Trophoblast cell (in vitro differentiated cells and primary cell): ENCODE measurements at regions not wholly inside any gene's neighbourhood (a gene's known extent, or its start where the extent isn't known, plus 50 kb on each side); places are given as distances from the start of the nearest gene placed in this dataset.

ENCODE experiments used
- DNase-seq, 2 donors: peaks; one replicate each; pipeline ENCODE4 v3.0.0-alpha.2; 2016
- H2AFZ ChIP-seq: 2 replicates; pipeline ENCODE4 v1.6.1; 2013; ENCODE audit warnings: low read length, moderate library complexity, mild to moderate bottlenecking; ENCODE audit not compliant: insufficient read depth, poor library complexity
- H2AK5ac ChIP-seq: 2 replicates; pipeline ENCODE4 v1.6.1; 2013; ENCODE audit warnings: mild to moderate bottlenecking, low read length
- H2BK120ac ChIP-seq: 2 replicates; pipeline ENCODE4 v1.6.1; 2013; ENCODE audit warnings: low read length, mild to moderate bottlenecking, moderate library complexity; ENCODE audit not compliant: insufficient read depth, poor library complexity
- H2BK12ac ChIP-seq: 2 replicates; pipeline ENCODE4 v1.6.1; 2013; ENCODE audit warnings: mild to moderate bottlenecking, low read length, moderate library complexity
- H2BK5ac ChIP-seq: 2 replicates; pipeline ENCODE4 v1.6.1; 2013; ENCODE audit warnings: low read length, low read depth, moderate library complexity, mild to moderate bottlenecking; ENCODE audit not compliant: poor library complexity
- H3K14ac ChIP-seq: 2 replicates; pipeline ENCODE4 v1.6.1; 2013; ENCODE audit warnings: mild to moderate bottlenecking, low read length
- H3K18ac ChIP-seq: 2 replicates; pipeline ENCODE4 v1.6.1; 2013; ENCODE audit warnings: mild to moderate bottlenecking, low read length
- H3K23ac ChIP-seq: 2 replicates; pipeline ENCODE4 v1.6.1; 2013; ENCODE audit warnings: low read length
- H3K27ac ChIP-seq: 2 replicates; pipeline ENCODE4 v1.5.1; 2013; ENCODE audit warnings: low read depth, mild to moderate bottlenecking, inconsistent platforms, low read length, moderate library complexity
- H3K27me3 ChIP-seq: 2 replicates; pipeline ENCODE4 v1.6.1; 2013; ENCODE audit warnings: inconsistent platforms, mild to moderate bottlenecking, low read length, moderate library complexity; ENCODE audit not compliant: insufficient read depth
- H3K36me3 ChIP-seq, 2 experiments: 1 replicate in 1 of 2; 2 replicates in 1 of 2; pipeline ENCODE4 v1.6.1; 2013; ENCODE audit warnings: low read length in 2 of 2, mild to moderate bottlenecking in 2 of 2, moderate library complexity in 1 of 2; ENCODE audit not compliant: insufficient read depth in 2 of 2, control insufficient read depth in 1 of 2
- H3K4ac ChIP-seq: 2 replicates; pipeline ENCODE4 v1.6.1; 2013; ENCODE audit warnings: low read depth, mild to moderate bottlenecking, low read length, moderate library complexity
- H3K4me1 ChIP-seq, 2 experiments: 1 replicate in 1 of 2; 2 replicates in 1 of 2; pipeline ENCODE4 v1.6.1; 2013; ENCODE audit warnings: low read length in 2 of 2, mild to moderate bottlenecking in 2 of 2, moderate library complexity in 1 of 2; ENCODE audit not compliant: insufficient read depth in 2 of 2, control insufficient read depth in 1 of 2
- H3K4me2 ChIP-seq: 2 replicates; pipeline ENCODE4 v1.6.1; 2013; ENCODE audit warnings: inconsistent platforms, mild to moderate bottlenecking, low read length, moderate library complexity
- H3K4me3 ChIP-seq: 2 replicates; pipeline ENCODE4 v1.5.1; 2013; ENCODE audit warnings: mild to moderate bottlenecking, low read depth, low read length, inconsistent platforms
- H3K79me1 ChIP-seq: one replicate; pipeline ENCODE4 v1.6.1; 2013; ENCODE audit warnings: low read length
- H3K79me2 ChIP-seq: 2 replicates; pipeline ENCODE4 v1.6.1; 2013; ENCODE audit warnings: low read length, mild to moderate bottlenecking; ENCODE audit not compliant: control insufficient read depth, insufficient read depth, poor library complexity
- H3K9ac ChIP-seq: 2 replicates; pipeline ENCODE4 v1.6.1; 2013; ENCODE audit warnings: mild to moderate bottlenecking, low read length
- H3K9me3 ChIP-seq: 2 replicates; pipeline ENCODE4 v1.6.1; 2013; ENCODE audit warnings: low read depth, mild to moderate bottlenecking, control low read depth, inconsistent platforms, low read length; ENCODE audit not compliant: insufficient read depth
- H4K12ac ChIP-seq: 2 replicates; pipeline ENCODE4 v1.6.1; 2013; ENCODE audit warnings: low read depth, mild to moderate bottlenecking, low read length, moderate library complexity
- H4K8ac ChIP-seq: 2 replicates; pipeline ENCODE4 v1.6.1; 2013; ENCODE audit warnings: low read depth, mild to moderate bottlenecking, low read length, moderate library complexity
- H4K91ac ChIP-seq: one replicate; pipeline ENCODE4 v1.6.1; 2013; ENCODE audit warnings: low read depth, mild to moderate bottlenecking, low read length, moderate library complexity
- WGBS: extraction: QIAGEN DNeasy Blood & Tissue Kit; methylation state at CpG from one replicate; pipeline ENCODE4 v1.1.7; 2013; ENCODE audit warnings: missing lambda C conversion rate; ENCODE audit not compliant: insufficient read length, insufficient coverage; ENCODE audit errors: extremely low coverage; 5-methylcytosine and 5-hydroxymethylcytosine counted together

DNA sequence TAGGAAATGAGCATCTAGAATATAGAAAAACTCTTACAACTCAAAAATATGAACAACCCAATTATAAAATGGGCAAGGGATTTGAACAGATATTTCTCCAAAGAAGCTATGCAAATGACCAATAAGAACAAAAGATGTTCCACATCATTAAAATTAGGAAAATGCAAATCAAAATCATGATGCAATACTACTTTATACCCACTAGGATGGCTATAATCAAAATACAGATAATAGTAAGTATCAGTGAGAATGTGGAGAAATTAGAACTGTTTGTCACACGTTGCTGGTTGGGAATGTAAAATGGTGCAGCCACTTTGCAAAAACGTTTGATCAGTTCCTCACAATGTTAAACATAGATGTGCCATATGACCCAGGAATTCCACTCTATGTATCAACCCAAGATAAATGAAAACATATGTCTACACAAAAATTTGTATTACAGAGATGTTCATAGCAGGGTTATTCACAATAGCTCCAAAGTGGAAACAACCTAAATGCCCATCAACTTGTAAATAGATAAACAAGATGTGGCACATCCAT lies 558.4 kb downstream of the SLC4A3 start:
- no peak for DNase-seq
- no peak overlapping the region for H2AK5ac ChIP-seq
- H3K9ac ChIP-seq, result no peak overlapping the region
- H2BK5ac ChIP-seq, result no peak overlapping the region
- H3K79me2 ChIP-seq, result peaks cover 1% of the 10 kb centered on the region
- no peak overlapping the region for H3K27ac ChIP-seq
- H4K12ac ChIP-seq, result no peak overlapping the region
- no peak overlapping the region for H2BK120ac ChIP-seq
- no peak overlapping the region for H3K14ac ChIP-seq
- no peak overlapping the region for H2BK12ac ChIP-seq
- H3K4me3 ChIP-seq, result no peak overlapping the region
- H3K79me1 ChIP-seq, result peaks cover 3% of the 10 kb centered on the region
- H3K36me3 ChIP-seq, result no peaks in the 10 kb centered on the region
- no peak overlapping the region for H2AFZ ChIP-seq
- no peak overlapping the region for H3K4me2 ChIP-seq
- no CpG with 5 or more reads among the region's 2 CpGs for WGBS
- H3K18ac ChIP-seq, result no peak overlapping the region
- H3K23ac ChIP-seq, result no peak overlapping the region
- no peak overlapping the region for H4K91ac ChIP-seq
- peaks cover 0 to 4% of the 10 kb centered on the region in 2 experiments for H3K4me1 ChIP-seq
- H4K8ac ChIP-seq, result no peak overlapping the region
- no peaks in the 10 kb centered on the region for H3K9me3 ChIP-seq
- H3K4ac ChIP-seq, result no peak overlapping the region
- no peaks in the 10 kb centered on the region for H3K27me3 ChIP-seq

DNA sequence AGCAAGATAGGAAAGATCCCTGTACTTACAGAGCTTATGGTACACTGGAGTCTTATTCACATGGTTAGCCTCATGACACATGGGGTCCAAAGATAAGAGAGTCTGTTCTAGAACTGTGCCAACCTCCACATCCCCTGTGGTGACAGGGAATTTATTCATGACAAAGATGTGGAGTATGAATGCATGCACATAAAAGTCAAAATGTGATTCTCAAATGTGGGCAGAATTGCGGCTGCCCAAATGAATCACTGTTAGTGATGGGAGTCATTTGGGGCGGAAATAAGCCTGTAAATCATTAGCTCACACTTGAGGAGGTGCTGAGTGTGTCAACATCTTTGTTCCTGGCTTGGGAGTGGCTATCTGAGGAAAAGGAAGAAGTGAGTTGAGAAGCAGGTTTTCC lies 560.6 kb downstream of the SLC4A3 start:
- no CpG with 5 or more reads among the region's 2 CpGs for WGBS
- no peak overlapping the region for H2AFZ ChIP-seq
- no peak overlapping the region for H4K8ac ChIP-seq
- H3K27ac ChIP-seq, result no peak overlapping the region
- H3K4me3 ChIP-seq, result no peak overlapping the region
- no peak overlapping the region for H2BK5ac ChIP-seq
- no peak overlapping the region for H3K23ac ChIP-seq
- no peak overlapping the region for H3K9ac ChIP-seq
- H3K14ac ChIP-seq, result no peak overlapping the region
- H3K4ac ChIP-seq, result no peak overlapping the region
- no peaks in the 10 kb centered on the region for H3K27me3 ChIP-seq
- peaks cover 9% of the 10 kb centered on the region for H3K9me3 ChIP-seq
- H4K12ac ChIP-seq, result no peak overlapping the region
- no peak overlapping the region for H2BK120ac ChIP-seq
- H3K79me1 ChIP-seq, result peaks cover 1% of the 10 kb centered on the region
- no peaks in the 10 kb centered on the region for H3K4me1 ChIP-seq
- no peak for DNase-seq
- no peak overlapping the region for H2AK5ac ChIP-seq
- H4K91ac ChIP-seq, result no peak overlapping the region
- H3K4me2 ChIP-seq, result no peak overlapping the region
- H2BK12ac ChIP-seq, result no peak overlapping the region
- no peaks in the 10 kb centered on the region for H3K36me3 ChIP-seq
- no peaks in the 10 kb centered on the region for H3K79me2 ChIP-seq
- no peak overlapping the region for H3K18ac ChIP-seq

DNA sequence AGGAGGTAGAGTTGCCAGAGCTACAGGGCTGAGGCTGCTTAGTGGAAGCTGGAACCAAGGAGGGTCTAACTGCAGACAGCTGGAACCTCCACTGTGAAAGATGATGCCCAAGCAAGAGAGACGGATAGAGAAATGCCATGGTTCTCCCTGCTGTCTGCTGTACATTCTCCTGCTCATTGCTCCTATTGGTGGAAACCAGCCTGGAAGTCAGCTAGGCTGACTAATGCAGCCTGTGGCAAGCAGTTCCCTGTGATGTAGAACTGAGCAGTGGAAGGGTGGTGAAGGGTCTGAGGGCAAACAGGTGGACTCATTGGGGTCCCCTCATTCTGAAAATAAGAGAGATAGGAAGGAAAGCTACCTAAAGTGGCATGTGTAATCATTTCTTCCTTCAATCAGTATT lies 563.6 kb downstream of the SLC4A3 start:
- no peaks in the 10 kb centered on the region for H3K36me3 ChIP-seq
- H3K18ac ChIP-seq, result no peak overlapping the region
- DNase-seq, result no peak
- peaks cover 11% of the 10 kb centered on the region for H3K9me3 ChIP-seq
- H3K4me3 ChIP-seq, result no peak overlapping the region
- H3K4ac ChIP-seq, result no peak overlapping the region
- H2AK5ac ChIP-seq, result no peak overlapping the region
- no peak overlapping the region for H2BK12ac ChIP-seq
- no peak overlapping the region for H3K14ac ChIP-seq
- no peaks in the 10 kb centered on the region for H3K27me3 ChIP-seq
- WGBS, result no CpG with 5 or more reads among the region's 1 CpG
- H3K4me1 ChIP-seq, result no peaks in the 10 kb centered on the region
- no peak overlapping the region for H3K9ac ChIP-seq
- H4K12ac ChIP-seq, result no peak overlapping the region
- H3K79me1 ChIP-seq, result no peaks in the 10 kb centered on the region
- H2AFZ ChIP-seq, result no peak overlapping the region
- no peak overlapping the region for H3K23ac ChIP-seq
- H4K91ac ChIP-seq, result no peak overlapping the region
- H4K8ac ChIP-seq, result no peak overlapping the region
- no peak overlapping the region for H3K27ac ChIP-seq
- no peak overlapping the region for H2BK120ac ChIP-seq
- H3K79me2 ChIP-seq, result no peaks in the 10 kb centered on the region
- H2BK5ac ChIP-seq, result no peak overlapping the region
- H3K4me2 ChIP-seq, result no peak overlapping the region

DNA sequence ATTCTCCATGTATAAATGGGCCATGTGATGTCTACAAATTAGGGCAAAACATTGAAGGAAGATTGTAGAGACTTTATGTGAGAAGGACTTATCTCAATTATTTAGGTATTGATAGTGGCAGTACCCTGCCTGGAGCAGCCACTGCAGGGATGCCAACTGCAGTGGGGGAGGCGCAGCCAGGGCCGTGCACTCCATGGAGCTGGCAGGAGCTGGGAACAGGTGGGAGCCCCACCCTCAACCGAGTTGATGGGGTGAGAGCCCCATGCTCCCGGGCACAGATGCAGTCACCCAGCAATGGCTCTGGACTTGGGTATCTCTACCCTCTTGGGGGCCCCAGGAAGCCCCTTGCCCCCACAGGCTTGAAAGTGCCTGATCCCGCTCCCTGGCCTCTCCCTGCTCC lies 564.3 kb downstream of the SLC4A3 start:
- DNase-seq, result no peak
- Histone ChIP-seq H2AFZ (no peak overlapping the region), H3K14ac (no peak overlapping the region), H2BK12ac (no peak overlapping the region), H3K9ac (no peak overlapping the region), H3K79me1 (no peaks in the 10 kb centered on the region), H4K91ac (no peak overlapping the region), H3K23ac (no peak overlapping the region), H2AK5ac (no peak overlapping the region), H4K8ac (no peak overlapping the region), H3K9me3 (peaks cover 11% of the 10 kb centered on the region), H3K36me3 (no peaks in the 10 kb centered on the region), H3K27ac (no peak overlapping the region), H3K4me1 (no peaks in the 10 kb centered on the region), H3K4ac (no peak overlapping the region), H2BK120ac (no peak overlapping the region), H3K27me3 (no peaks in the 10 kb centered on the region), H4K12ac (no peak overlapping the region), H3K79me2 (no peaks in the 10 kb centered on the region), H2BK5ac (no peak overlapping the region), H3K18ac (no peak overlapping the region), H3K4me2 (no peak overlapping the region), H3K4me3 (no peak overlapping the region)
- no CpG with 5 or more reads among the region's 5 CpGs for WGBS
